ENCODE measurements at regions not wholly inside any gene's neighbourhood (a gene's known extent, or its start where the extent isn't known, plus 50 kb on each side); places are given as distances from the start of the nearest gene placed in this dataset.

DNA sequence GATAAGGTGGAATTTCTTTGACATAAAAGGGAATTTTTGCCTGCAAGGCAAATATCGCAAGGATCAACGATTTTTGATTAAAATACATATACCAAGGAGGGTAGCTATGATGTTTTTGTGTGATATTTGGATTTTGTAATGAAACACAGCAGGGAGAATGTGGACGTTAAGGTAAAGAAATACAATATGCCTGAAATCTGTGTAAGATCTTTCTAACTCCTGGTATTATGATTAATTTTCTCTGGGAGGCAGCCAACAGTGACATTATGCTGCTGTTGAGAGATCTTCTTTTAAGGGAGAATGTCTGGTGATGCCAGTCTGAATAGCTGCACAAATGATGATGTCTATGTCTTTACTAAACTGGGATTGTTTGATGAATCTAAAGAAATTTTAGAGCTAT is 972.2 kb downstream of the SQOR start:
- Histone ChIP-seq H2BK120ac (ENCODE audit: low read depth, low read length) (no peak overlapping the region), H3K18ac (ENCODE audit: low read depth, low read length) (no peak overlapping the region), H2AK9ac (replicated peaks; ENCODE audit: low read depth, low read length, poor library complexity) (no peak overlapping the region), H3K14ac (replicated peaks; ENCODE audit: low read depth, low read length) (no peak overlapping the region), H4K91ac (ENCODE audit: insufficient read depth, low read depth, low read length) (no peak overlapping the region), H3K4me1 (ENCODE audit: control insufficient read depth, insufficient read depth, low read length) (no peaks in the 10 kb centered on the region), H2BK20ac (ENCODE audit: low read depth, low read length) (no peak overlapping the region), H3K4ac (ENCODE audit: low read depth, low read length) (no peak overlapping the region), H4K5ac (ENCODE audit: low read depth, low read length) (no peak overlapping the region), H3K9ac (ENCODE audit: low read depth, low read length) (no peak overlapping the region), H3K9me1 (ENCODE audit: insufficient read depth, low read length) (no peaks in the 10 kb centered on the region), H4K20me1 (ENCODE audit: insufficient read depth, low read length) (no peaks in the 10 kb centered on the region), H4K8ac (ENCODE audit: low read depth in 2 of 2, low read length in 2 of 2) (no peak overlapping the region), H3K4me2 (ENCODE audit: low read depth, low read length) (no peak overlapping the region), H2BK15ac (ENCODE audit: low read depth, low read length) (no peak overlapping the region), H3K36me3 (ENCODE audit: control insufficient read depth, insufficient read depth, low read length) (no peaks in the 10 kb centered on the region), H3K27ac (ENCODE audit: insufficient read depth, low read length) (no peak overlapping the region), H2BK5ac (ENCODE audit: low read depth, low read length, poor library complexity, severe bottlenecking) (no peak overlapping the region), H3K56ac (ENCODE audit: extremely low read depth, insufficient read depth, low read length) (no peak overlapping the region), H3K4me3 (ENCODE audit: insufficient read depth, low read depth, low read length) (no peak overlapping the region), H3K9me3 (ENCODE audit: control insufficient read depth, insufficient read depth, low read length) (no peaks in the 10 kb centered on the region; the same call in 1 of the 2 replicates), H3K79me1 (ENCODE audit: low read depth in 1 of 2, low read length in 2 of 2) (no peaks in the 10 kb centered on the region), H2AFZ (replicated peaks; ENCODE audit: low read length, poor library complexity) (no peak overlapping the region), H3K27me3 (ENCODE audit: control insufficient read depth, insufficient read depth, low read length) (no peaks in the 10 kb centered on the region), H3K23ac (ENCODE audit: low read depth, low read length) (no peak overlapping the region), H2AK5ac (ENCODE audit: low read depth, low read length) (no peak overlapping the region)
- ATAC-seq (ENCODE audit: low read depth) (no peak), DNase-seq (no peak)
- intact Hi-C loops (cut with micrococcal nuclease) (no loop called here), dilution Hi-C loops (cut with HindIII; ENCODE audit: low sequenced_read_pairs, unreplicated experiment) (no loop called here), in situ Hi-C loops (cut with MboI; ENCODE audit: low sequenced_read_pairs) (no loop called here)
- ChIA-PET POLR2A (ENCODE audit: unreplicated experiment) (no interaction called here), CTCF (no interaction called here)
- no TSS peak for BruUV-seq (replicated peaks)
- WGBS, 2 experiments (ENCODE audit: extremely low coverage in 2 of 2, insufficient read length in 1 of 2): no CpG with 5 or more reads among the region's 3 CpGs
- TF ChIP-seq ELK1 (IDR thresholded peaks at IDR 0.05; ENCODE audit: borderline replicate concordance, low read depth, low read length) (no peak), CTCF (conservative IDR thresholded peaks at IDR 0.05; ENCODE audit: low read depth, low read length) (no peak), FOS (IDR thresholded peaks at IDR 0.05; ENCODE audit: low read depth, low read length) (no peak), CEBPB (IDR thresholded peaks at IDR 0.05; ENCODE audit: low read depth, low read length) (no peak), SMC3 (IDR thresholded peaks at IDR 0.05; ENCODE audit: low read depth, low read length) (no peak), NFE2L2 (IDR thresholded peaks at IDR 0.05; ENCODE audit: low read depth, low read length) (no peak), USF2 (IDR thresholded peaks at IDR 0.05; ENCODE audit: low read depth, low read length) (no peak), MXI1 (IDR thresholded peaks at IDR 0.05; ENCODE audit: borderline replicate concordance, low read depth, low read length) (no peak), RCOR1 (IDR thresholded peaks at IDR 0.05; ENCODE audit: insufficient replicate concordance, low read length) (no peak), RFX5 (IDR thresholded peaks at IDR 0.05; ENCODE audit: low read depth, low read length) (no peak), RAD21 (IDR thresholded peaks at IDR 0.05; ENCODE audit: low read length) (no peak), MAZ (IDR thresholded peaks at IDR 0.05; ENCODE audit: borderline replicate concordance, low read depth, low read length) (no peak), CHD1 (IDR thresholded peaks at IDR 0.05; ENCODE audit: low read depth, low read length) (no peak), BHLHE40 (IDR thresholded peaks at IDR 0.05; ENCODE audit: low read depth, low read length) (no peak), POLR2A (IDR thresholded peaks at IDR 0.05; ENCODE audit: low read depth, low read length) (no peak), MAFK (IDR thresholded peaks at IDR 0.05; ENCODE audit: low read depth, low read length) (no peak)

Data from IMR-90 (cell line).